HCT116 (cell line): ENCODE measurements at regions not wholly inside any gene's neighbourhood (a gene's known extent, or its start where the extent isn't known, plus 50 kb on each side); places are given as distances from the start of the nearest gene placed in this dataset.

Source experiments
- EZH2 ChIP-seq: fragments of 200-600 bp; sonication (generic); IDR thresholded peaks from 2 replicates; pipeline ENCODE4 v1.6.1; 2017; ENCODE audit warnings: antibody characterized with exemption, mixed run types
- EZH2phosphoT487 ChIP-seq: fragments of 200-600 bp; IDR thresholded peaks from 2 replicates; pipeline ENCODE4 v1.6.1; 2018; ENCODE audit warnings: antibody characterized with exemption, borderline replicate concordance
- POLR2A ChIP-seq: IDR thresholded peaks from 2 replicates; pipeline ENCODE4 v1.7.0; 2011; ENCODE audit warnings: borderline replicate concordance; ENCODE audit not compliant: insufficient read depth, insufficient read length; ENCODE audit errors: extremely low read depth
- RAD21 ChIP-seq: IDR thresholded peaks from 2 replicates; pipeline ENCODE4 v1.6.1; 2012; ENCODE audit warnings: low read depth, mild to moderate bottlenecking
- ZNF274 ChIP-seq: fragments of 200-500 bp; sonication (Bioruptor generic); IDR thresholded peaks from 2 replicates; pipeline ENCODE4 v1.6.1; 2014; ENCODE audit warnings: mild to moderate bottlenecking, low read depth, low read length, inconsistent platforms
- TF ChIP-seq, protein P1 (sequence below), 3 experiments: fragments of 200-600 bp in 1 of 3; sonication (generic) in 1 of 3; IDR thresholded peaks in 2 of 3; conservative IDR thresholded peaks in 1 of 3; 2 replicates each; pipeline ENCODE4 v1.5.1; 2012 to 2017; ENCODE audit warnings: low read depth in 2 of 3, low read length in 2 of 3, antibody characterized with exemption in 1 of 3, borderline replicate concordance in 1 of 3, control low read depth in 1 of 3, mild to moderate bottlenecking in 1 of 3, mixed read lengths in 1 of 3, mixed run types in 1 of 3, moderate library complexity in 1 of 3; ENCODE audit not compliant: insufficient read depth in 1 of 3

DNA sequence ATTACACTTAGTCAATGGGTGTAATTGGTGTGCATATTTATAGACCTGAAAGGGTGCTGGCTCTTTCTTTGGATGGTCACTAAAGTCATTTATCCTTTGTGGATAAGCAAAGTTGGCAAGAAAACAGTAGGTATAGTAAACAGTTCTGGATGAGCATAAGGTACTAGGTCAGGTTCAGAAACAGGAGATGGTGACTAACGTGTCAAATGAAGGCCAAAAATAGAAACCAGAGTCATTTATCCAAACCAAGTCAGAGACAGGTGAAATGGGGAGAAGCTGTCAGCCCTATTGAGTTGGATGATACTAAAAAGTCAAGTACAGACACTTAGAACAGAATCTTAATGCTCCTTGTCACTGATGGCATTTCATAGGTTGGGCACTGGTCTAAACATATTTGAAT lies 313.1 kb downstream of the KLHL13 start:
- TF ChIP-seq POLR2A (no peak), ZNF274 (no peak), RAD21 (no peak), EZH2phosphoT487 (no peak), EZH2 (no peak)
- TF ChIP-seq, protein P1, sequence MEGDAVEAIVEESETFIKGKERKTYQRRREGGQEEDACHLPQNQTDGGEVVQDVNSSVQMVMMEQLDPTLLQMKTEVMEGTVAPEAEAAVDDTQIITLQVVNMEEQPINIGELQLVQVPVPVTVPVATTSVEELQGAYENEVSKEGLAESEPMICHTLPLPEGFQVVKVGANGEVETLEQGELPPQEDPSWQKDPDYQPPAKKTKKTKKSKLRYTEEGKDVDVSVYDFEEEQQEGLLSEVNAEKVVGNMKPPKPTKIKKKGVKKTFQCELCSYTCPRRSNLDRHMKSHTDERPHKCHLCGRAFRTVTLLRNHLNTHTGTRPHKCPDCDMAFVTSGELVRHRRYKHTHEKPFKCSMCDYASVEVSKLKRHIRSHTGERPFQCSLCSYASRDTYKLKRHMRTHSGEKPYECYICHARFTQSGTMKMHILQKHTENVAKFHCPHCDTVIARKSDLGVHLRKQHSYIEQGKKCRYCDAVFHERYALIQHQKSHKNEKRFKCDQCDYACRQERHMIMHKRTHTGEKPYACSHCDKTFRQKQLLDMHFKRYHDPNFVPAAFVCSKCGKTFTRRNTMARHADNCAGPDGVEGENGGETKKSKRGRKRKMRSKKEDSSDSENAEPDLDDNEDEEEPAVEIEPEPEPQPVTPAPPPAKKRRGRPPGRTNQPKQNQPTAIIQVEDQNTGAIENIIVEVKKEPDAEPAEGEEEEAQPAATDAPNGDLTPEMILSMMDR (IDR thresholded peaks at IDR 0.05 in 2 of 3, conservative IDR thresholded peaks at IDR 0.05 in 1 of 3; ENCODE audit: borderline replicate concordance in 1 of 3, insufficient read depth in 1 of 3, low read depth in 2 of 3, low read length in 2 of 3), result no peak
